ENCODE measurements at regions not wholly inside any gene's neighbourhood (a gene's known extent, or its start where the extent isn't known, plus 50 kb on each side); places are given as distances from the start of the nearest gene placed in this dataset.

- 13% methylated on average over 9 of the region's 9 CpGs for WGBS (ENCODE audit: insufficient coverage, insufficient replicate concordance, low lambda C conversion rate, missing lambda C conversion rate)
- ChIA-PET RAD21 (ENCODE audit: unreplicated experiment) (interaction anchor here (0.6 to 1.4 kb wide), 6 partner anchors 144 to 403 kb away, joined by 3 to 7 read pairs (median 4); no protein-coding TSS in a partner anchor), SMC1A (ENCODE audit: uncharacterized antibody, unreplicated experiment) (interaction anchor here (0.5 to 1.6 kb wide), 10 partner anchors 32 to 1747 kb away, joined by 3 to 13 read pairs (median 3); no protein-coding TSS in a partner anchor), POLR2A (no interaction called here), CTCF (interaction anchor here (0.6 to 4.7 kb wide), 33 partner anchors 8 to 404 kb away, joined by 3 to 30 read pairs (median 3); no protein-coding TSS in a partner anchor)
- Histone ChIP-seq H2AFZ (ENCODE audit: control insufficient read depth, low read depth, low read length) (no peak overlapping the region), H3K36me3 (ENCODE audit: control insufficient read depth in 2 of 2, insufficient read depth in 2 of 2, low read length in 1 of 2) (no peaks in the 10 kb centered on the region), H3K4me2 (ENCODE audit: control insufficient read depth, insufficient read depth) (no peak overlapping the region), H3K27me3 (replicated peaks in 1 of 2; ENCODE audit: control insufficient read depth in 2 of 2, insufficient read depth in 2 of 2, low read length in 1 of 2) (no peaks in the 10 kb centered on the region; a peak in 1 of 4 replicates), H3K4me3 (no peak overlapping the region), H3K9me3 (replicated peaks; ENCODE audit: control insufficient read depth, insufficient read depth, low read length) (no peaks in the 10 kb centered on the region), H3K9ac (ENCODE audit: control insufficient read depth, insufficient read depth, low read length) (no peak overlapping the region), H4K20me1 (ENCODE audit: control insufficient read depth, insufficient read depth) (no peaks in the 10 kb centered on the region), H3K79me2 (ENCODE audit: control insufficient read depth, insufficient read depth, low read length) (no peaks in the 10 kb centered on the region), H3K27ac (ENCODE audit: control insufficient read depth, insufficient read depth) (no peak overlapping the region), H3K4me1 (ENCODE audit: control insufficient read depth, insufficient read depth, low read length) (no peaks in the 10 kb centered on the region)
- no TSS peak for BruUV-seq (replicated peaks)
- TF ChIP-seq POU2F2 (IDR thresholded peaks at IDR 0.05; ENCODE audit: borderline replicate concordance, low read depth, low read length) (no peak), RAD21 (IDR thresholded peaks at IDR 0.05; ENCODE audit: insufficient read depth, low read depth, low read length) (peak; percentile 45), CUX1 (IDR thresholded peaks at IDR 0.05; ENCODE audit: insufficient replicate concordance, low read depth, low read length) (no peak), CTCF (IDR thresholded peaks at IDR 0.05 in 2 of 3, conservative IDR thresholded peaks at IDR 0.05 in 1 of 3; ENCODE audit: control insufficient read depth in 2 of 3, extremely low read depth in 1 of 3, insufficient read depth in 1 of 3, low read depth in 3 of 3, low read length in 3 of 3) (peak; percentile 64 to 90 (median 70)), SMC3 (IDR thresholded peaks at IDR 0.05; ENCODE audit: borderline replicate concordance, low read length) (peak; percentile 58; the same call in 1 of the 2 replicates)
- ATAC-seq (peak; percentile 83), DNase-seq (ENCODE audit: low read depth, low spot score) (peak; percentile 3), FAIRE-seq (no peak)
- intact Hi-C loops (cut with micrococcal nuclease; ENCODE audit: unreplicated experiment) (loop anchor here (1.0 to 10.0 kb wide), 2 partner anchors 376 to 402 kb away; no protein-coding TSS in a partner anchor), in situ Hi-C loops (cut with MboI) (loop anchor here (5.0 kb wide), 1 partner anchor 376 kb away; no protein-coding TSS in a partner anchor)
These were observed 147.0 kb upstream of the SLCO3A1 start for GRCh38 chr15:91706322-91707032.
